Heart left ventricle (tissue), 16 donors: ENCODE measurements at regions not wholly inside any gene's neighbourhood (a gene's known extent, or its start where the extent isn't known, plus 50 kb on each side); places are given as distances from the start of the nearest gene placed in this dataset.

Source experiments
- ATAC-seq, 4 donors: fragments of 200-7000 bp; cut with Tn5 transposase; one replicate each; pipeline ENCODE4 v1.9.1; 2020 to 2022; ENCODE audit warnings: moderate library complexity in 4 of 4, mild to moderate bottlenecking in 3 of 4, moderate number of reproducible peaks in 1 of 4
- DNase-seq, 5 donors: peaks; one replicate each; pipeline ENCODE4 v3.0.0-alpha.2; 2020
- H3K27ac ChIP-seq, 12 donors: fragments of 200-600 bp; sonication (generic) in 4 of 12; one replicate each; pipeline versions ENCODE4 v1.5.0 to v1.8.0; 2016 to 2022; ENCODE audit warnings: mild to moderate bottlenecking in 2 of 12
- H3K27me3 ChIP-seq, 9 donors: fragments of 200-600 bp; sonication (generic) in 2 of 9; one replicate each; pipeline versions ENCODE4 v1.5.1 to v1.8.0; 2016 to 2022; ENCODE audit warnings: mild to moderate bottlenecking in 3 of 9
- H3K36me3 ChIP-seq, 9 donors: fragments of 200-600 bp; sonication (generic) in 2 of 9; one replicate each; pipeline versions ENCODE4 v1.5.0 to v1.8.0; 2018 to 2022; ENCODE audit warnings: mild to moderate bottlenecking in 2 of 9
- H3K4me1 ChIP-seq, 12 donors: fragments of 200-600 bp; sonication (generic) in 4 of 12; one replicate each; pipeline versions ENCODE4 v1.5.0 to v1.8.0; 2016 to 2022; ENCODE audit warnings: mild to moderate bottlenecking in 3 of 12
- H3K4me3 ChIP-seq, 12 donors: fragments of 200-600 bp; sonication (generic) in 4 of 12; one replicate each; pipeline versions ENCODE4 v1.5.0 to v1.8.0; 2017 to 2022; ENCODE audit warnings: mild to moderate bottlenecking in 9 of 12, moderate library complexity in 4 of 12
- H3K9me3 ChIP-seq, 12 donors: fragments of 200-600 bp; sonication (generic) in 4 of 12; one replicate each; pipeline versions ENCODE4 v1.5.0 to v1.8.0; 2016 to 2022; ENCODE audit warnings: mild to moderate bottlenecking in 1 of 12
- CTCF ChIP-seq, 12 donors: fragments of 200-600 bp; sonication (generic) in 4 of 12; IDR thresholded peaks; one replicate each; pipeline versions ENCODE4 v1.5.0 to v1.8.0; 2018 to 2022; ENCODE audit warnings: antibody characterized with exemption in 12 of 12, mild to moderate bottlenecking in 5 of 12
- POLR2A ChIP-seq, 2 donors: fragments of 450-650 bp; IDR thresholded peaks; one replicate each; pipeline ENCODE4 v1.6.1; 2017; ENCODE audit warnings: antibody characterized with exemption in 2 of 2, mild to moderate bottlenecking in 2 of 2, moderate library complexity in 2 of 2
- WGBS, 4 donors: extraction: QIAGEN DNeasy Blood & Tissue Kit in 2 of 4; methylation state at CpG; one replicate each; pipeline versions ENCODE4 v1.1.5 to v1.1.7; 2013 to 2018; 5-methylcytosine and 5-hydroxymethylcytosine counted together
- intact Hi-C, 10 donors: fragments of 100-400 bp; cut with DNase I; formaldehyde crosslinking; loops; one replicate each; pipeline versions ENCODE4 v1.11.1 to v1.14.2; 2022
- donor health status: ischemic (EF 13 %, LVEDD 7.1; RV severe dilation, severe dysfunction).
- donor health status: healthy with polysubstance abuse.
- donor health status: DM: no; HTN: yes; CAD: no.
- donor health status: DM: no; HTN: no; CAD: no.
- donor health status: ischemic (EF 25% LVEDD 6.9; RV normal size, moderate dysfunction).
- donor health status: ischemic (EF 25% LVEDD 5.7; RV mildly dilated, moderate dysfunction).
- donor health status: healthy.
- donor health status: DM: yes; HTN: yes; CAD: no.
- donor health status: ischemic (EF 35%, LVEDD 5.7; RV mildly dilated, moderate dysfunction).
- donor health status: nonischemic (EF 11% LVEDD 7.7; RV severe dilation, severe dysfunction).
- donor health status: DM: yes; HTN: yes; CAD: no.
- donor health status: PGD.
- donor health status: ischemic (EF 29% LVEDD 5.4; RV normal size, mild dysfunction).
- donor health status: nonischemic (EF 23%, LVEDD 6.1; RV moderate dilation, normal function).

DNA sequence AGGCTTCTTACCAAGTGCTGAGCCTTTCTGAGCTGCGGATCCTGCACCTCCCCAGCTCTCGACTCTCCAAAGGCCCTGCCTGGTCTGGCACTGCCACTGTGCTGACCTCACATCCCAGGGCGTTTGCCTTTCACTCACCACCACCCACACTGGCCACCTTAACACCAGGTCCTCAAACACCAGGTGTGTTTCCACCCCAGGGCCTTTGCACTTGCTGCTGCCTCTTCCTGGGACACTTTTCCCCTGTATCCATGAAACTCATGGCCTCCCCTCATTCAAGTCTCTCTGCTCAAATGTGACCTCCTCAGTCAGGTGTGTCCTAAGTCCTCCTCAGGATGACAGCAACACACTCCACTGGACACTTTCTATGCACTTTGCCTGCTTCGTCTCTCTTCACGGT lies 51.4 kb upstream of the ANO1 start:
- intact Hi-C loops, result no loop called here
- H3K4me3 ChIP-seq, result no peak overlapping the region
- TF ChIP-seq CTCF (IDR thresholded peaks at IDR 0.05) (no peak), POLR2A (IDR thresholded peaks at IDR 0.05) (no peak)
- no peak overlapping the region for H3K27ac ChIP-seq
- peaks cover 0 to 14% (median 5%) of the 10 kb centered on the region in 12 donors for H3K4me1 ChIP-seq
- WGBS, 4 donors, result 85 to 92% (median 91%) methylated on average over 5 of the region's 5 CpGs
- peaks cover 0 to 4% (median 0%) of the 10 kb centered on the region in 12 donors for H3K9me3 ChIP-seq
- ATAC-seq (no peak), DNase-seq (no peak)
- H3K27me3 ChIP-seq, result no peaks in the 10 kb centered on the region
- H3K36me3 ChIP-seq, result no peaks in the 10 kb centered on the region

DNA sequence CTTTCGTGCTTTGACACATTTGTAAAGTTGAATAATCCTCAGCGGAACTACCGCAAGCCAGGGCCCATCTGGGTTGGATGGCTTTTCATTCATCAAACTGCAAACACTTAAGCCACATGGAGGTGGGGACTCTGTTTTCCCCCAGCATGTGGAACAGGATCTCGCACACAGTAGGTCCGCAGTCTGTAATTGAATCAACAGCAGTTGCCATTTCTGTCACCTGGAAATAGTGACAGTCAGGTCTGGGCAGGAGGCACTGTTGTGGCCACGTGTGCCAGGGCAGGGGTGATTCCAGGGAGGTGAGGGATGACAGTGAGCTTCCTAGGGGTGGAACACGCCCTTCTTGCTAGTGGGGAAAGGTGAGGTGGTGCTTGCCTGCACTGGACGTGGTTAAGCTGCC lies 50.7 kb upstream of the ANO1 start:
- TF ChIP-seq CTCF (IDR thresholded peaks at IDR 0.05) (no peak), POLR2A (IDR thresholded peaks at IDR 0.05) (no peak)
- intact Hi-C loops, result no loop called here

DNA sequence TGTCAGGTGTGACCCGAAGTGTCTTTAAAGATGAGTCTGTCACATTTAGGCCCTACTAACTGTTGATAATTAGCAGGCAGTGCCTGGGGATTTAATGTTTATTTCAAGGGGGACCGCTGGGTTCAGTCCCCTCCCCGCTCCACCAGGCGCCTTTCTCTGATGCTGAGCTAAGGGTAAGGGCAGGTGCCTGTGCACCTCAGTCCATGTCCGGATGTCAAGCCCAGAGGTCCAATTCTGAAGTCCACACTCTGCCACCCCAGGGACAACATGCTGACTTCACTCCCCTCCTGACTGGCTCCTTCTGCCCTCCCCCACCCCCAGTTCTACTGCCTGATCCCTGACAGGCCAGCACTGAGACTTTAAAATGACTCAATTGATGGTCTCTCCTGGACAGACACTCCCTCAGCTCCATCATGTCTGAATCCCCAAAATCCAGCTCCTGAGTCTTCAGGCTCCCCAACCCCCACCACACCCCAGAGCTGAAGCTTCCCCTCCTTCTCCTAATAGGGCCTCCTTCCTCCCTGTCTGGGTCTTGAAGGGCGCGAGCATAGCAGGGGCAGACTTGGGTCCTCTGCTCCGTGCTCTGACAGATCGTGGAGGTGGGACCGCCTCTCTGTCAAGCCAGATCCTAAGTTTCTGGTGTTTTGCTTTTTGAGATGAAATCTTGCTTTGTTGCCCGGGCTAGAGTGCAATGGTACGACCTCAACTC lies 49.8 kb upstream of the ANO1 start:
- H3K27ac ChIP-seq, result no peak overlapping the region
- no peak overlapping the region for H3K4me3 ChIP-seq
- no peaks in the 10 kb centered on the region for H3K36me3 ChIP-seq
- intact Hi-C loops, result no loop called here
- H3K4me1 ChIP-seq, result peaks cover 0 to 14% (median 5%) of the 10 kb centered on the region in 12 donors
- peaks cover 0 to 4% (median 0%) of the 10 kb centered on the region in 12 donors for H3K9me3 ChIP-seq
- no peak for ATAC-seq
- H3K27me3 ChIP-seq, result no peaks in the 10 kb centered on the region
- 80 to 89% (median 84%) methylated on average over 11 to 12 of the region's 12 CpGs for WGBS, 4 donors
- TF ChIP-seq POLR2A (IDR thresholded peaks at IDR 0.05) (no peak), CTCF (IDR thresholded peaks at IDR 0.05) (no peak)
- no peak for DNase-seq

More for the DNA sequence above, 50.7 kb upstream of the ANO1 start:
- H3K4me3 ChIP-seq, result no peak overlapping the region
- no peaks in the 10 kb centered on the region for H3K27me3 ChIP-seq
- H3K9me3 ChIP-seq, result peaks cover 0 to 4% (median 0%) of the 10 kb centered on the region in 12 donors
- H3K36me3 ChIP-seq, result no peaks in the 10 kb centered on the region
- peaks cover 0 to 14% (median 5%) of the 10 kb centered on the region in 12 donors for H3K4me1 ChIP-seq
- ATAC-seq (no peak), DNase-seq (no peak)
- 87 to 91% (median 89%) methylated on average over 8 of the region's 8 CpGs for WGBS, 4 donors
- no peak overlapping the region for H3K27ac ChIP-seq
